SK-N-SH (cell line): ENCODE measurements at regions not wholly inside any gene's neighbourhood (a gene's known extent, or its start where the extent isn't known, plus 50 kb on each side); places are given as distances from the start of the nearest gene placed in this dataset.

ENCODE experiments used
- CTCF ChIA-PET: fragments of 300-600, 350-600 bp; formaldehyde crosslinking; extraction: SDS; loops from one replicate; lab custom pipeline; 2021; lab: Yijun Ruan, JAX
- POLR2A ChIA-PET: fragments of 350-600 bp; sonication (Branson Sonifier 250); formaldehyde crosslinking; extraction: SDS; loops from one replicate; lab custom pipeline; 2020; ENCODE audit warnings: antibody characterized with exemption, inconsistent platforms; lab: Yijun Ruan, JAX
- DNase-seq: peaks from one replicate; pipeline ENCODE4 v3.0.0; 2012
- H2AFZ ChIP-seq: fragments of 200-600 bp; sonication (generic); 2 replicates; pipeline ENCODE4 v1.8.1; 2016; ENCODE audit warnings: antibody characterized with exemption, mild to moderate bottlenecking, low read depth
- H3F3A ChIP-seq: fragments of 200-600 bp; sonication (generic); replicated peaks from 2 replicates; pipeline ENCODE3; 2016; ENCODE audit warnings: antibody characterized with exemption, mild to moderate bottlenecking; ENCODE audit not compliant: insufficient read depth
- H3K27ac ChIP-seq, 2 experiments: fragments of 200-500 bp in 1 of 2; fragments of 200-600 bp in 1 of 2; sonication (Bioruptor generic) in 1 of 2; sonication (generic), shearing (Covaris generic) in 1 of 2; 2 replicates each; pipeline versions ENCODE4 v1.5.1 to v1.6.1; 2014 to 2016; ENCODE audit warnings: low read depth in 2 of 2, inconsistent platforms in 1 of 2, low read length in 1 of 2, mild to moderate bottlenecking in 1 of 2, mixed read lengths in 1 of 2
- H3K27me3 ChIP-seq: fragments of 200-600 bp; sonication (generic), shearing (Covaris generic); 2 replicates; pipeline ENCODE4 v1.6.1; 2016; ENCODE audit warnings: mixed run types; ENCODE audit not compliant: insufficient read depth
- H3K36me3 ChIP-seq, 2 experiments: fragments of 200-500 bp in 1 of 2; fragments of 200-600 bp in 1 of 2; sonication (Bioruptor generic) in 1 of 2; sonication (generic) in 1 of 2; replicated peaks in 1 of 2; 2 replicates each; pipeline versions ENCODE3 to v1.5.1; 2014 to 2016; ENCODE audit warnings: low read length in 1 of 2, mild to moderate bottlenecking in 1 of 2; ENCODE audit not compliant: insufficient read depth in 2 of 2, control insufficient read depth in 1 of 2
- H3K4me1 ChIP-seq, 2 experiments: fragments of 200-500 bp in 1 of 2; fragments of 200-600 bp in 1 of 2; sonication (Bioruptor generic) in 1 of 2; sonication (generic), shearing (Covaris generic) in 1 of 2; 2 replicates each; pipeline versions ENCODE4 v1.5.1 to v1.6.1; 2014 to 2016; ENCODE audit warnings: low read depth in 1 of 2, low read length in 1 of 2, mixed run types in 1 of 2; ENCODE audit not compliant: insufficient read depth in 2 of 2, control insufficient read depth in 1 of 2
- H3K4me2 ChIP-seq: fragments of 200-600 bp; sonication (generic), shearing (Covaris generic); 2 replicates; pipeline ENCODE4 v1.6.1; 2017; ENCODE audit warnings: mixed run types
- H3K4me3 ChIP-seq, 2 experiments: fragments of 200-500 bp in 1 of 2; fragments of 200-600 bp in 1 of 2; sonication (Bioruptor generic) in 1 of 2; sonication (generic), shearing (Covaris generic) in 1 of 2; 2 replicates each; pipeline versions ENCODE4 v1.5.1 to v1.8.1; 2014 to 2016; ENCODE audit warnings: low read depth in 2 of 2, inconsistent platforms in 1 of 2, low read length in 1 of 2, mild to moderate bottlenecking in 1 of 2, mixed read lengths in 1 of 2, moderate library complexity in 1 of 2
- H3K79me2 ChIP-seq: fragments of 200-600 bp; sonication (generic); 2 replicates; pipeline ENCODE4 v1.8.1; 2017; ENCODE audit warnings: mild to moderate bottlenecking; ENCODE audit not compliant: insufficient read depth
- H3K9ac ChIP-seq: fragments of 200-600 bp; sonication (generic); 2 replicates; pipeline ENCODE4 v1.6.1; 2017; ENCODE audit warnings: mixed run types
- H3K9me2 ChIP-seq: fragments of 200-600 bp; sonication (generic); 2 replicates; pipeline ENCODE4 v1.6.1; 2017; ENCODE audit warnings: mixed run types
- H3K9me3 ChIP-seq: fragments of 200-600 bp; sonication (generic); 2 replicates; pipeline ENCODE4 v1.6.1; 2017; ENCODE audit warnings: mixed run types, mild to moderate bottlenecking, moderate library complexity
- H4K20me1 ChIP-seq: fragments of 200-600 bp; sonication (generic); 2 replicates; pipeline ENCODE4 v1.6.1; 2017; ENCODE audit warnings: mild to moderate bottlenecking, mixed run types; ENCODE audit not compliant: insufficient read depth
- FOSL2 ChIP-seq: IDR thresholded peaks from 2 replicates; pipeline ENCODE4 v1.4.0; 2012; ENCODE audit warnings: low read depth, mild to moderate bottlenecking, moderate library complexity, borderline replicate concordance
- GABPA ChIP-seq: IDR thresholded peaks from 2 replicates; pipeline ENCODE4 v1.4.0; 2012; ENCODE audit warnings: low read depth, mild to moderate bottlenecking
- GATA2 ChIP-seq: sonication (generic); formaldehyde crosslinking; IDR thresholded peaks from 2 replicates; pipeline ENCODE4 v1.5.0; 2020; ENCODE audit warnings: mild to moderate bottlenecking, missing genetic modification reagents
- MEF2A ChIP-seq: IDR thresholded peaks from 2 replicates; pipeline ENCODE4 v1.4.0; 2012; ENCODE audit warnings: low read depth, borderline replicate concordance
- NFIC ChIP-seq: IDR thresholded peaks from 2 replicates; pipeline ENCODE4 v1.4.0; 2012; ENCODE audit warnings: borderline replicate concordance
- PBX3 ChIP-seq: IDR thresholded peaks from 2 replicates; pipeline ENCODE4; 2012
- POLR2AphosphoS5 ChIP-seq: IDR thresholded peaks from 2 replicates; pipeline ENCODE4 v1.6.1; 2012; ENCODE audit warnings: low read depth, low read length
- RAD21 ChIP-seq: IDR thresholded peaks from 2 replicates; pipeline ENCODE4 v1.6.1; 2012; ENCODE audit warnings: mild to moderate bottlenecking, low read length
- RCOR1 ChIP-seq: fragments of 150-350 bp; IDR thresholded peaks from 2 replicates; pipeline ENCODE4 v1.6.1; 2017; ENCODE audit warnings: antibody characterized with exemption, low read length
- RXRA ChIP-seq: IDR thresholded peaks from 2 replicates; pipeline ENCODE4 v1.4.0; 2012; ENCODE audit warnings: low read depth, mild to moderate bottlenecking, borderline replicate concordance
- USF1 ChIP-seq: IDR thresholded peaks from 2 replicates; pipeline ENCODE4 v1.4.0; 2012; ENCODE audit warnings: low read depth, borderline replicate concordance
- WGBS: methylation state at CpG from one replicate; pipeline ENCODE4 v1.1.6; 2017; ENCODE audit warnings: low lambda C conversion rate; 5-methylcytosine and 5-hydroxymethylcytosine counted together
- TF ChIP-seq, protein P1 (sequence below): fragments of 150-350 bp; IDR thresholded peaks from 2 replicates; pipeline ENCODE4 v1.6.1; 2016; ENCODE audit warnings: mild to moderate bottlenecking, low read depth, low read length
- TF ChIP-seq, protein P2 (sequence below): fragments of 200-600 bp; sonication (generic); IDR thresholded peaks from 2 replicates; pipeline ENCODE4 v1.6.1; 2017; ENCODE audit warnings: antibody characterized with exemption, mild to moderate bottlenecking, moderate library complexity
- TF ChIP-seq, protein P3 (sequence below): IDR thresholded peaks from 2 replicates; pipeline ENCODE4 v1.6.1; 2012; ENCODE audit warnings: mild to moderate bottlenecking, low read depth, low read length, moderate library complexity
- TF ChIP-seq, protein P4 (sequence below): IDR thresholded peaks from 2 replicates; pipeline ENCODE4 v1.4.0; 2012; ENCODE audit warnings: low read depth, borderline replicate concordance

- H3K9me3 ChIP-seq, result no peaks in the 10 kb centered on the region
- WGBS, result 62% methylated on average over 3 of the region's 3 CpGs
- ChIA-PET CTCF (interaction anchor here (0.8 to 1.9 kb wide), 5 partner anchors 10 to 290 kb away, joined by 3 to 7 read pairs (median 4); no protein-coding TSS in a partner anchor), POLR2A (no interaction called here)
- no peaks in the 10 kb centered on the region for H3K79me2 ChIP-seq
- no peaks in the 10 kb centered on the region for H3F3A ChIP-seq
- peak overlapping the region in 1 of 2 experiments; percentile 60; a peak in 2 of 4 replicates for H3K27ac ChIP-seq
- no peak overlapping the region for H3K4me2 ChIP-seq
- no peaks in the 10 kb centered on the region for H3K36me3 ChIP-seq
- H3K9ac ChIP-seq, result no peak overlapping the region
- DNase-seq, result no peak
- H3K9me2 ChIP-seq, result no peaks in the 10 kb centered on the region
- H3K27me3 ChIP-seq, result no peaks in the 10 kb centered on the region
- H3K4me3 ChIP-seq, result no peak overlapping the region
- H3K4me1 ChIP-seq, result peaks cover 0 to 19% of the 10 kb centered on the region in 2 experiments; a peak in 2 of 4 replicates
- TF ChIP-seq RXRA (no peak), FOSL2 (no peak), MEF2A (no peak), PBX3 (no peak), RAD21 (no peak), NFIC (no peak), POLR2AphosphoS5 (no peak), USF1 (no peak), RCOR1 (no peak), GABPA (no peak), GATA2 (CRISPR knock-in tag) (no peak)
- TF ChIP-seq, protein P1, sequence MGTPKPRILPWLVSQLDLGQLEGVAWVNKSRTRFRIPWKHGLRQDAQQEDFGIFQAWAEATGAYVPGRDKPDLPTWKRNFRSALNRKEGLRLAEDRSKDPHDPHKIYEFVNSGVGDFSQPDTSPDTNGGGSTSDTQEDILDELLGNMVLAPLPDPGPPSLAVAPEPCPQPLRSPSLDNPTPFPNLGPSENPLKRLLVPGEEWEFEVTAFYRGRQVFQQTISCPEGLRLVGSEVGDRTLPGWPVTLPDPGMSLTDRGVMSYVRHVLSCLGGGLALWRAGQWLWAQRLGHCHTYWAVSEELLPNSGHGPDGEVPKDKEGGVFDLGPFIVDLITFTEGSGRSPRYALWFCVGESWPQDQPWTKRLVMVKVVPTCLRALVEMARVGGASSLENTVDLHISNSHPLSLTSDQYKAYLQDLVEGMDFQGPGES, result no peak
- TF ChIP-seq, protein P2, sequence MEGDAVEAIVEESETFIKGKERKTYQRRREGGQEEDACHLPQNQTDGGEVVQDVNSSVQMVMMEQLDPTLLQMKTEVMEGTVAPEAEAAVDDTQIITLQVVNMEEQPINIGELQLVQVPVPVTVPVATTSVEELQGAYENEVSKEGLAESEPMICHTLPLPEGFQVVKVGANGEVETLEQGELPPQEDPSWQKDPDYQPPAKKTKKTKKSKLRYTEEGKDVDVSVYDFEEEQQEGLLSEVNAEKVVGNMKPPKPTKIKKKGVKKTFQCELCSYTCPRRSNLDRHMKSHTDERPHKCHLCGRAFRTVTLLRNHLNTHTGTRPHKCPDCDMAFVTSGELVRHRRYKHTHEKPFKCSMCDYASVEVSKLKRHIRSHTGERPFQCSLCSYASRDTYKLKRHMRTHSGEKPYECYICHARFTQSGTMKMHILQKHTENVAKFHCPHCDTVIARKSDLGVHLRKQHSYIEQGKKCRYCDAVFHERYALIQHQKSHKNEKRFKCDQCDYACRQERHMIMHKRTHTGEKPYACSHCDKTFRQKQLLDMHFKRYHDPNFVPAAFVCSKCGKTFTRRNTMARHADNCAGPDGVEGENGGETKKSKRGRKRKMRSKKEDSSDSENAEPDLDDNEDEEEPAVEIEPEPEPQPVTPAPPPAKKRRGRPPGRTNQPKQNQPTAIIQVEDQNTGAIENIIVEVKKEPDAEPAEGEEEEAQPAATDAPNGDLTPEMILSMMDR, result no peak
- TF ChIP-seq, protein P3, sequence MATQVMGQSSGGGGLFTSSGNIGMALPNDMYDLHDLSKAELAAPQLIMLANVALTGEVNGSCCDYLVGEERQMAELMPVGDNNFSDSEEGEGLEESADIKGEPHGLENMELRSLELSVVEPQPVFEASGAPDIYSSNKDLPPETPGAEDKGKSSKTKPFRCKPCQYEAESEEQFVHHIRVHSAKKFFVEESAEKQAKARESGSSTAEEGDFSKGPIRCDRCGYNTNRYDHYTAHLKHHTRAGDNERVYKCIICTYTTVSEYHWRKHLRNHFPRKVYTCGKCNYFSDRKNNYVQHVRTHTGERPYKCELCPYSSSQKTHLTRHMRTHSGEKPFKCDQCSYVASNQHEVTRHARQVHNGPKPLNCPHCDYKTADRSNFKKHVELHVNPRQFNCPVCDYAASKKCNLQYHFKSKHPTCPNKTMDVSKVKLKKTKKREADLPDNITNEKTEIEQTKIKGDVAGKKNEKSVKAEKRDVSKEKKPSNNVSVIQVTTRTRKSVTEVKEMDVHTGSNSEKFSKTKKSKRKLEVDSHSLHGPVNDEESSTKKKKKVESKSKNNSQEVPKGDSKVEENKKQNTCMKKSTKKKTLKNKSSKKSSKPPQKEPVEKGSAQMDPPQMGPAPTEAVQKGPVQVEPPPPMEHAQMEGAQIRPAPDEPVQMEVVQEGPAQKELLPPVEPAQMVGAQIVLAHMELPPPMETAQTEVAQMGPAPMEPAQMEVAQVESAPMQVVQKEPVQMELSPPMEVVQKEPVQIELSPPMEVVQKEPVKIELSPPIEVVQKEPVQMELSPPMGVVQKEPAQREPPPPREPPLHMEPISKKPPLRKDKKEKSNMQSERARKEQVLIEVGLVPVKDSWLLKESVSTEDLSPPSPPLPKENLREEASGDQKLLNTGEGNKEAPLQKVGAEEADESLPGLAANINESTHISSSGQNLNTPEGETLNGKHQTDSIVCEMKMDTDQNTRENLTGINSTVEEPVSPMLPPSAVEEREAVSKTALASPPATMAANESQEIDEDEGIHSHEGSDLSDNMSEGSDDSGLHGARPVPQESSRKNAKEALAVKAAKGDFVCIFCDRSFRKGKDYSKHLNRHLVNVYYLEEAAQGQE, result no peak
- TF ChIP-seq, protein P4, sequence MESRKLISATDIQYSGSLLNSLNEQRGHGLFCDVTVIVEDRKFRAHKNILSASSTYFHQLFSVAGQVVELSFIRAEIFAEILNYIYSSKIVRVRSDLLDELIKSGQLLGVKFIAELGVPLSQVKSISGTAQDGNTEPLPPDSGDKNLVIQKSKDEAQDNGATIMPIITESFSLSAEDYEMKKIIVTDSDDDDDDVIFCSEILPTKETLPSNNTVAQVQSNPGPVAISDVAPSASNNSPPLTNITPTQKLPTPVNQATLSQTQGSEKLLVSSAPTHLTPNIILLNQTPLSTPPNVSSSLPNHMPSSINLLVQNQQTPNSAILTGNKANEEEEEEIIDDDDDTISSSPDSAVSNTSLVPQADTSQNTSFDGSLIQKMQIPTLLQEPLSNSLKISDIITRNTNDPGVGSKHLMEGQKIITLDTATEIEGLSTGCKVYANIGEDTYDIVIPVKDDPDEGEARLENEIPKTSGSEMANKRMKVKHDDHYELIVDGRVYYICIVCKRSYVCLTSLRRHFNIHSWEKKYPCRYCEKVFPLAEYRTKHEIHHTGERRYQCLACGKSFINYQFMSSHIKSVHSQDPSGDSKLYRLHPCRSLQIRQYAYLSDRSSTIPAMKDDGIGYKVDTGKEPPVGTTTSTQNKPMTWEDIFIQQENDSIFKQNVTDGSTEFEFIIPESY, result no peak
- no peak overlapping the region for H2AFZ ChIP-seq
- H4K20me1 ChIP-seq, result no peaks in the 10 kb centered on the region
Measured at GRCh38 chr20:10137533-10137932, 81.1 kb upstream of the SNAP25 start.
